Tibial artery (tissue), 4 donors: ENCODE measurements at regions not wholly inside any gene's neighbourhood (a gene's known extent, or its start where the extent isn't known, plus 50 kb on each side); places are given as distances from the start of the nearest gene placed in this dataset.

Experiments used
- DNase-seq, 2 donors: peaks; one replicate each; pipeline ENCODE4 v3.0.0-alpha.2; 2019
- H3K27ac ChIP-seq, 2 donors: fragments of 200-600 bp; sonication (generic) in 1 of 2; 1 replicate in 1 of 2; 2 replicates in 1 of 2; pipeline ENCODE4 v1.5.1; 2018 to 2019; ENCODE audit warnings: mild to moderate bottlenecking in 1 of 2
- H3K27me3 ChIP-seq, 2 donors: fragments of 200-600 bp; sonication (generic) in 1 of 2; one replicate each; pipeline versions ENCODE4 v1.5.1 to v1.6.0; 2016 to 2019
- H3K36me3 ChIP-seq, 3 donors: fragments of 200-600 bp; sonication (generic) in 2 of 3; one replicate each; pipeline ENCODE4 v1.5.1; 2016 to 2019; ENCODE audit warnings: mild to moderate bottlenecking in 2 of 3
- H3K4me1 ChIP-seq, 4 donors: fragments of 200-600 bp; sonication (generic) in 2 of 4; 1 replicate in 3 of 4; 2 replicates in 1 of 4; pipeline ENCODE4 v1.5.1; 2016 to 2019
- H3K4me3 ChIP-seq, 2 donors: fragments of 200-600 bp; sonication (generic) in 1 of 2; 1 replicate in 1 of 2; 2 replicates in 1 of 2; pipeline ENCODE4 v1.5.1; 2018 to 2019; ENCODE audit warnings: mild to moderate bottlenecking in 2 of 2
- H3K9me3 ChIP-seq, 3 donors: fragments of 200-600 bp; sonication (generic) in 1 of 3; one replicate each; pipeline ENCODE4 v1.5.1; 2016 to 2019
- intact Hi-C: fragments of 100-400 bp; cut with DNase I; formaldehyde crosslinking; loops from one replicate; pipeline ENCODE4 v1.15.0; 2023; ENCODE audit warnings: low total_unique reads
- TF ChIP-seq, protein P1 (sequence below), 2 experiments: fragments of 200-600 bp in 1 of 2; fragments of 450-650 bp in 1 of 2; IDR thresholded peaks; one replicate each; pipeline ENCODE4 v1.5.1; 2017 to 2019; ENCODE audit warnings: antibody characterized with exemption in 2 of 2, mild to moderate bottlenecking in 1 of 2, moderate library complexity in 1 of 2

DNA sequence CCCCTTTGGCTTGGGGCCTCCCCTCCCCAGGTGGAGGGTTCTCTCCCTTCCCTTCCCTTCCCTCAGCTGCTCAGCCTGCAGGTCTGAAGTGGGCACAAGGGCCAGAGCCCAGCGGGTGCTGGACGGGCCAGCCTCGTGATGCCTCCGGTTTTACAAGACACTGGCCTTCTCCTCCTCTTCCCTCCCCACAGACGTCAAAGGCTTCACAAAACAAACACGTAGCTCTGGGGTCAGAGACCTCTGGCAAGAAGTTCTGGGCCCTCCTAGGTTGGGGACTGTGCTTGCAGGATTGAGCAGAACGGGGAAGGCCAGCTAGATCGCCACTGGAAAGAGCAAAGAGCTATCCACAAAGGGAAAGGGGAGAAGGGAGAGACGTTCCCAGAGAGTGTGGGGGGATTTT, 81.4 kb upstream of the TPM1 start:
- Histone ChIP-seq H3K4me3 (no peak overlapping the region), H3K9me3 (no peaks in the 10 kb centered on the region), H3K27me3 (no peaks in the 10 kb centered on the region), H3K36me3 (no peaks in the 10 kb centered on the region), H3K4me1 (peaks cover 0 to 24% (median 13%) of the 10 kb centered on the region in 4 donors), H3K27ac (no peak overlapping the region)
- TF ChIP-seq, protein P1, sequence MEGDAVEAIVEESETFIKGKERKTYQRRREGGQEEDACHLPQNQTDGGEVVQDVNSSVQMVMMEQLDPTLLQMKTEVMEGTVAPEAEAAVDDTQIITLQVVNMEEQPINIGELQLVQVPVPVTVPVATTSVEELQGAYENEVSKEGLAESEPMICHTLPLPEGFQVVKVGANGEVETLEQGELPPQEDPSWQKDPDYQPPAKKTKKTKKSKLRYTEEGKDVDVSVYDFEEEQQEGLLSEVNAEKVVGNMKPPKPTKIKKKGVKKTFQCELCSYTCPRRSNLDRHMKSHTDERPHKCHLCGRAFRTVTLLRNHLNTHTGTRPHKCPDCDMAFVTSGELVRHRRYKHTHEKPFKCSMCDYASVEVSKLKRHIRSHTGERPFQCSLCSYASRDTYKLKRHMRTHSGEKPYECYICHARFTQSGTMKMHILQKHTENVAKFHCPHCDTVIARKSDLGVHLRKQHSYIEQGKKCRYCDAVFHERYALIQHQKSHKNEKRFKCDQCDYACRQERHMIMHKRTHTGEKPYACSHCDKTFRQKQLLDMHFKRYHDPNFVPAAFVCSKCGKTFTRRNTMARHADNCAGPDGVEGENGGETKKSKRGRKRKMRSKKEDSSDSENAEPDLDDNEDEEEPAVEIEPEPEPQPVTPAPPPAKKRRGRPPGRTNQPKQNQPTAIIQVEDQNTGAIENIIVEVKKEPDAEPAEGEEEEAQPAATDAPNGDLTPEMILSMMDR (IDR thresholded peaks at IDR 0.05), result no peak
- DNase-seq, result no peak
- intact Hi-C loops, result no loop called here

DNA sequence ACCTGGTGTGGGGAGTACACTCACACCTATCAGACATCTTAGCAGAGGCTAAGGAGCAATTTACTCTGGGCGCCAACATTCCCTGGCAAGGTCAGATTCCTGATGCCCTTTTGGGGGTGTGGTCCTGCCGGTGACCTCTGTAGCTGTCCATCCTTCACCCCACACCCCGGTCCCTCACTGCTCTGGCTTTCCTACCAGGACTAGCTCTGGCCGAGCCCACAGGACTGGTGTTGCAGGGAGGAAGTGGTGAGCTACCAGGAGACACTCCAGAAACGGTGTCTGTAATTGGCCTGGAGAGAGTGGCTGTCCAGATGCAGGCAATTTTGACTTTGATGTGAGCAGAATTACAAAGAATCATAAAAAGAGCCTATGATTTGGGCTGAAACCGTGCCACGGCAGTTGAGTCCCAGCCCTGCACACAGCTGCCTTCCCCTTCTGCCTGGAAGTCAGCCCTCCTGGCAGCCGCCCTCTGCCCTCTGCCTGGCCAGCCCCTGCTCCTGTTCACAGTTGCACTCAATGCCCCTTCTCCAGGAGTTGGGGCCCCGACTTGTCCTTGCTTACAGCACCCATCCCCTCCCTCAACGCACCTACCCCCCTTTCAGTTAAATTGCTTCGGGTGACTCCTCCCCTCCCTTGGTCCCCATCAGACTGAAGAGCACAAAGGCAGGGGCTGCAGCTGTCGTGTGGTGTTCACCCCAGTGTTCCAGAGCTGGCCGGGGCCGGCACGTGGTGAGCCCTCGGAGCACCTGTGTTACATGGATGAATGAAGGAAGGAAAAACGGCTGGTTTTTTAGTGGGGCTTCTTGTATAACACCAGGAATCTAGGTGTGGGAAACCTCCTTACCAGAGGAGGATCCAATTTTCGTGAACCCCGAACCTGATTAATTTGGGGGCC, 80.2 kb upstream of the TPM1 start:
- no peak overlapping the region for H3K4me3 ChIP-seq
- no peak for DNase-seq
- TF ChIP-seq, protein P1 (IDR thresholded peaks at IDR 0.05), result no peak
- intact Hi-C loops, result no loop called here
- no peaks in the 10 kb centered on the region for H3K36me3 ChIP-seq
- peaks cover 0 to 19% (median 10%) of the 10 kb centered on the region in 4 donors for H3K4me1 ChIP-seq
- no peaks in the 10 kb centered on the region for H3K27me3 ChIP-seq
- H3K9me3 ChIP-seq, result no peaks in the 10 kb centered on the region
- no peak overlapping the region for H3K27ac ChIP-seq

DNA sequence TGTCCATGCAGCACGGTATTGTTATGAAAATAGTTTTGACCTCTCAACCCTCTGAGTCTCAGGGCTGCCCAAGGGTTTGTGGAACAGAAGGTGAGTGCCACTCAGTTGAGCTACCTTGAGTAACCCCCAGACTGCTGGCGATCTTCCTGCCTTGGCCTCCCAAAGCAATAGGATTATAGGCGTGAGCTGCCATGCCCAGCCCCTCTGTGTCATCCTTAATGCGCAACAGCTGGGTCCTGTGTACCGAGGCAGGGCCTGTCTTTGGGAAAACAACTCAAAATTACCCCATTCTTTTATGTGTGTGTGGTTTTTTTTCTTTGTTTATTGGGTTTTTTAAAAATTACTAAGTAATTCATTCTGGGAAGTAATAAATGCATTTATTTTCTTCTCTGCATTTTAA, 78.3 kb upstream of the TPM1 start:
- Histone ChIP-seq H3K9me3 (no peaks in the 10 kb centered on the region), H3K4me1 (no peaks in the 10 kb centered on the region), H3K27ac (no peak overlapping the region), H3K36me3 (no peaks in the 10 kb centered on the region), H3K27me3 (no peaks in the 10 kb centered on the region), H3K4me3 (no peak overlapping the region)
- TF ChIP-seq, protein P1 (IDR thresholded peaks at IDR 0.05), result no peak
- intact Hi-C loops, result no loop called here
- DNase-seq, result no peak

DNA sequence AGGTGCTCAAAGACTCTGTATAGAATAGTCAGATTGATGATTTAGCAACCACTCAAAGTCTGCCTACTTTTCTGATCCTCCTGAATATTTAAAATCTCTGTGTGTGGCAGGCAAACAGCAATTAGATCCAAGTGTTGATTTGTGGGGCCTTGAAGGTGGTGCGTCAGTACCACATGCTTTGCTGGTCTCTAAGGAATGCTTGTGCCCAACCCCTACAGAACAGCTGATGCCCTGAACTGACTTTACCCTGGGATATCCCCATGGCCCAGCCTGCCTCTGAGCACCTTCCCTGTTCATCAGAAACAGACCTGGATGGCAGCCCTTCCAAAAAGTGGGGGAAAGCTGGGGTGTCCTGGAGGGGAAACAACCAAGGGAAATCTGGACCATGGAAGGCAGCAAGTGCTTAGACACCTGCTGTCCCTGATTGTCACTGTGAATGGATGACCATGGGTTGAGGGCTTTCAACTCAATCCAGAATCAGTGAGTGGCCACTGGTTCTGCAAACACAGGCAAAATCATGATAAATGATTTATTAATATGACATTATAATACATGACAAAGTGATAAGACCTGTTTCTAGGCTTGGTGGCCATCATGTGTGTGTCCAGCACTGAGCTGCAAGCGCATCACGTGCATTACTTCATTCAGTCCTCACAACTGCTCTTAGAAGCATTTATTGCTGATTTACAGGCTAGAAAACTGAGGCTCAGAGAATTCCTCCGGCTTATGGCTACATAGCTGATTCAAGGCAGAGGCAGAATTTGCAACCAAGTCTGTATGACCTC, 76.1 kb upstream of the TPM1 start:
- intact Hi-C loops, result no loop called here
- TF ChIP-seq, protein P1 (IDR thresholded peaks at IDR 0.05), result no peak

DNA sequence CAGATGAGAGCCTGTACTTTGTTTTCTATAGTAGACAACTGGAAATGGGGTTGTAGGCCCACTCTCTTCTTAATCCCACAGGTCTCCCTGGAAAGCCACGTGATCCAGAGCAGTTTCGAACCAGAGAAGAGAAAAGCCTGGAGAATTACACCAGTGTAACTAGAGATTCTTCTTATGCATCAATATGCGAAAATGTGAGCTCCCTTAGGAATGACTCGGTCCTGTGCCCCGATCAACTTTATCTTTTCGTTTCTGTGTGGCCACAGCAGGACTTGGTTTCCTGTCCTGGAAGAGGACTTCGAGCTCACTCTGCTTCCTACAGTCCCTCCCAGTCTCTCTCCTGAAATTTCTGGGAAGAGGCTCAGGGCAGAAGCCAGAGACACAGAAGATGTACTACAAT, 73.8 kb upstream of the TPM1 start:
- no peaks in the 10 kb centered on the region for H3K36me3 ChIP-seq
- intact Hi-C loops, result no loop called here
- TF ChIP-seq, protein P1 (IDR thresholded peaks at IDR 0.05), result no peak
- H3K27ac ChIP-seq, result no peak overlapping the region
- no peak for DNase-seq
- H3K27me3 ChIP-seq, result no peaks in the 10 kb centered on the region
- no peak overlapping the region for H3K4me3 ChIP-seq
- H3K9me3 ChIP-seq, result no peaks in the 10 kb centered on the region
- H3K4me1 ChIP-seq, result no peaks in the 10 kb centered on the region

More for the DNA sequence above, 76.1 kb upstream of the TPM1 start:
- no peak overlapping the region for H3K4me3 ChIP-seq
- H3K4me1 ChIP-seq, result no peaks in the 10 kb centered on the region
- H3K36me3 ChIP-seq, result no peaks in the 10 kb centered on the region
- H3K27me3 ChIP-seq, result no peaks in the 10 kb centered on the region
- no peak overlapping the region for H3K27ac ChIP-seq
- DNase-seq, result no peak
- no peaks in the 10 kb centered on the region for H3K9me3 ChIP-seq
